ENCODE measurements at regions not wholly inside any gene's neighbourhood (a gene's known extent, or its start where the extent isn't known, plus 50 kb on each side); places are given as distances from the start of the nearest gene placed in this dataset.

GRCh38 chr5:18050345-18050744 is 416.1 kb downstream of the TAF11L14 start:
- Histone ChIP-seq H3K4me1 (ENCODE audit: control insufficient read depth in 5 of 5, insufficient read depth in 5 of 5, low read length in 5 of 5) (no peaks in the 10 kb centered on the region), H3K4me3 (no peak overlapping the region), H3K9me3 (ENCODE audit: control insufficient read depth in 4 of 4, insufficient read depth in 3 of 4, low read length in 3 of 4) (no peaks in the 10 kb centered on the region), H3K36me3 (ENCODE audit: control insufficient read depth in 4 of 4, insufficient read depth in 4 of 4, low read length in 4 of 4) (no peaks in the 10 kb centered on the region), H3K27ac (ENCODE audit: low read depth in 1 of 2, low read length in 1 of 2) (no peak overlapping the region), H3K9ac (ENCODE audit: insufficient read depth in 1 of 2, low read length in 2 of 2) (no peak overlapping the region), H3K27me3 (ENCODE audit: control insufficient read depth in 3 of 3, insufficient read depth in 3 of 3, low read length in 2 of 3) (no peaks in the 10 kb centered on the region)
- no peak for ATAC-seq (ENCODE audit: insufficient read depth, low FRiP score)
- no peak for TF ChIP-seq CTCF (IDR thresholded peaks at IDR 0.05; ENCODE audit: control extremely low read depth, extremely low read depth)
- WGBS, 2 donors: 82 to 93% methylated on average over 1 of the region's 1 CpG
- DNase-seq: no peak

GRCh38 chr5:18050776-18051175 is 416.5 kb downstream of the TAF11L14 start:
- H3K4me3 ChIP-seq: no peak overlapping the region
- no peak overlapping the region for H3K27ac ChIP-seq (ENCODE audit: low read depth in 1 of 2, low read length in 1 of 2)
- TF ChIP-seq CTCF (IDR thresholded peaks at IDR 0.05; ENCODE audit: control extremely low read depth, extremely low read depth): no peak
- no peak for DNase-seq
- no peaks in the 10 kb centered on the region for H3K36me3 ChIP-seq (ENCODE audit: control insufficient read depth in 4 of 4, insufficient read depth in 4 of 4, low read length in 4 of 4)
- H3K9me3 ChIP-seq (ENCODE audit: control insufficient read depth in 4 of 4, insufficient read depth in 3 of 4, low read length in 3 of 4): no peaks in the 10 kb centered on the region
- 53 to 55% methylated on average over 4 of the region's 4 CpGs for WGBS, 2 donors
- ATAC-seq (ENCODE audit: insufficient read depth, low FRiP score): no peak
- no peaks in the 10 kb centered on the region for H3K27me3 ChIP-seq (ENCODE audit: control insufficient read depth in 3 of 3, insufficient read depth in 3 of 3, low read length in 2 of 3)
- no peak overlapping the region for H3K9ac ChIP-seq (ENCODE audit: insufficient read depth in 1 of 2, low read length in 2 of 2)
- no peaks in the 10 kb centered on the region for H3K4me1 ChIP-seq (ENCODE audit: control insufficient read depth in 5 of 5, insufficient read depth in 5 of 5, low read length in 5 of 5)

GRCh38 chr5:18051953-18052352 is 417.7 kb downstream of the TAF11L14 start:
- H3K4me3 ChIP-seq: no peak overlapping the region
- no peaks in the 10 kb centered on the region for H3K4me1 ChIP-seq (ENCODE audit: control insufficient read depth in 5 of 5, insufficient read depth in 5 of 5, low read length in 5 of 5)
- ATAC-seq (ENCODE audit: insufficient read depth, low FRiP score): no peak
- no peaks in the 10 kb centered on the region for H3K9me3 ChIP-seq (ENCODE audit: control insufficient read depth in 4 of 4, insufficient read depth in 3 of 4, low read length in 3 of 4)
- DNase-seq: no peak
- 33 to 41% methylated on average over 1 of the region's 1 CpG for WGBS, 2 donors
- H3K27me3 ChIP-seq (ENCODE audit: control insufficient read depth in 3 of 3, insufficient read depth in 3 of 3, low read length in 2 of 3): no peaks in the 10 kb centered on the region
- no peak overlapping the region for H3K9ac ChIP-seq (ENCODE audit: insufficient read depth in 1 of 2, low read length in 2 of 2)
- H3K36me3 ChIP-seq (ENCODE audit: control insufficient read depth in 4 of 4, insufficient read depth in 4 of 4, low read length in 4 of 4): no peaks in the 10 kb centered on the region
- no peak overlapping the region for H3K27ac ChIP-seq (ENCODE audit: low read depth in 1 of 2, low read length in 1 of 2)
- no peak for TF ChIP-seq CTCF (IDR thresholded peaks at IDR 0.05; ENCODE audit: control extremely low read depth, extremely low read depth)

- Histone ChIP-seq H3K9ac (ENCODE audit: insufficient read depth in 1 of 2, low read length in 2 of 2) (no peak overlapping the region), H3K27me3 (ENCODE audit: control insufficient read depth in 3 of 3, insufficient read depth in 3 of 3, low read length in 2 of 3) (no peaks in the 10 kb centered on the region), H3K4me1 (ENCODE audit: control insufficient read depth in 5 of 5, insufficient read depth in 5 of 5, low read length in 5 of 5) (no peaks in the 10 kb centered on the region), H3K36me3 (ENCODE audit: control insufficient read depth in 4 of 4, insufficient read depth in 4 of 4, low read length in 4 of 4) (no peaks in the 10 kb centered on the region), H3K9me3 (ENCODE audit: control insufficient read depth in 4 of 4, insufficient read depth in 3 of 4, low read length in 3 of 4) (no peaks in the 10 kb centered on the region), H3K4me3 (no peak overlapping the region), H3K27ac (ENCODE audit: low read depth in 1 of 2, low read length in 1 of 2) (no peak overlapping the region)
- WGBS, 2 donors: 86% methylated on average over 3 of the region's 3 CpGs
- ATAC-seq (ENCODE audit: insufficient read depth, low FRiP score): no peak
- no peak for DNase-seq
- TF ChIP-seq CTCF (IDR thresholded peaks at IDR 0.05; ENCODE audit: control extremely low read depth, extremely low read depth): no peak
These were observed 418.3 kb downstream of the TAF11L14 start for GRCh38 chr5:18052569-18052968.
